WTC11 (cell line): ENCODE measurements at regions not wholly inside any gene's neighbourhood (a gene's known extent, or its start where the extent isn't known, plus 50 kb on each side); places are given as distances from the start of the nearest gene placed in this dataset.

ENCODE experiments used
- ATAC-seq: fragments of 200-7000 bp; cut with Tn5 transposase; 2 replicates; pipeline ENCODE4 v1.10.0; 2021; ENCODE audit warnings: mild to moderate bottlenecking, moderate library complexity
- CTCF ChIA-PET: fragments of 300-600 bp; sonication (Branson Sonifier 250); formaldehyde crosslinking; loops from one replicate; lab custom pipeline; 2021; ENCODE audit warnings: antibody characterized with exemption; lab: Charles Lee
- POLR2A ChIA-PET: fragments of 350-600 bp; sonication (Branson Sonifier 250); formaldehyde crosslinking; loops from one replicate; lab custom pipeline; 2021; ENCODE audit warnings: antibody characterized with exemption; lab: Charles Lee
- DNase-seq: peaks from one replicate; pipeline ENCODE4 v3.0.0; 2021; ENCODE audit warnings: low spot score
- H3K27ac Mint-ChIP-seq: 2 replicates; pipeline ENCODE4 v1.8.0; 2021; ENCODE audit warnings: mixed read lengths
- H3K27me3 Mint-ChIP-seq: 2 replicates; pipeline ENCODE4 v1.8.0; 2021; ENCODE audit warnings: low read depth, mild to moderate bottlenecking, moderate library complexity, mixed read lengths
- H3K36me3 Mint-ChIP-seq: 2 replicates; pipeline ENCODE4 v1.8.0; 2021; ENCODE audit warnings: mixed read lengths
- H3K4me1 Mint-ChIP-seq: 2 replicates; pipeline ENCODE4 v1.8.0; 2022; ENCODE audit warnings: mixed read lengths
- H3K4me3 Mint-ChIP-seq: 2 replicates; pipeline ENCODE4 v1.8.0; 2021; ENCODE audit warnings: mild to moderate bottlenecking, moderate library complexity, mixed read lengths
- H3K9me3 Mint-ChIP-seq: 2 replicates; pipeline ENCODE4 v1.8.0; 2021; ENCODE audit warnings: mixed read lengths
- AFF4 ChIP-seq: sonication (generic); formaldehyde crosslinking; IDR thresholded peaks from 2 replicates; pipeline ENCODE4 v1.8.1; 2023; ENCODE audit warnings: mild to moderate bottlenecking, missing genetic modification reagents, borderline replicate concordance
- AR ChIP-seq: fragments of 250-450 bp; sonication (Bioruptor Pico); IDR thresholded peaks from 2 replicates; pipeline ENCODE4 v1.9.0; 2021; ENCODE audit warnings: mild to moderate bottlenecking
- FOXJ3 ChIP-seq: sonication (generic); formaldehyde crosslinking; IDR thresholded peaks from 2 replicates; pipeline ENCODE4 v1.9.0; 2021; ENCODE audit warnings: missing genetic modification reagents, mild to moderate bottlenecking, borderline replicate concordance
- FOXP1 ChIP-seq: sonication (generic); formaldehyde crosslinking; IDR thresholded peaks from 2 replicates; pipeline ENCODE4 v1.8.0; 2022; ENCODE audit warnings: missing genetic modification reagents, mild to moderate bottlenecking, moderate library complexity, borderline replicate concordance
- FOXP4 ChIP-seq: sonication (generic); formaldehyde crosslinking; IDR thresholded peaks from 2 replicates; pipeline ENCODE4 v1.8.0; 2022; ENCODE audit warnings: mild to moderate bottlenecking, missing genetic modification reagents
- GRHL2 ChIP-seq: fragments of 250-450 bp; sonication (Bioruptor Pico); IDR thresholded peaks from 2 replicates; pipeline ENCODE4 v1.8.0; 2022; ENCODE audit warnings: mild to moderate bottlenecking, moderate library complexity; ENCODE audit not compliant: insufficient replicate concordance, severe bottlenecking
- HMGXB4 ChIP-seq: sonication (generic); formaldehyde crosslinking; IDR thresholded peaks from 2 replicates; pipeline ENCODE4 v1.8.1; 2023; ENCODE audit warnings: mild to moderate bottlenecking, moderate library complexity, missing genetic modification reagents
- KAT7 ChIP-seq: sonication (generic); formaldehyde crosslinking; IDR thresholded peaks from 2 replicates; pipeline ENCODE4 v1.8.1; 2023; ENCODE audit warnings: missing genetic modification reagents, mild to moderate bottlenecking, borderline replicate concordance
- NFATC4 ChIP-seq: fragments of 250-450 bp; sonication (Bioruptor Pico); IDR thresholded peaks from 2 replicates; pipeline ENCODE4 v1.9.0; 2021; ENCODE audit warnings: mild to moderate bottlenecking
- NR3C1 ChIP-seq: sonication (generic); formaldehyde crosslinking; conservative IDR thresholded peaks from 2 replicates; pipeline ENCODE4 v1.8.1; 2023; ENCODE audit warnings: low read depth, mild to moderate bottlenecking, missing genetic modification reagents
- PREB ChIP-seq: sonication (generic); formaldehyde crosslinking; IDR thresholded peaks from 2 replicates; pipeline ENCODE4 v1.8.1; 2022; ENCODE audit warnings: mild to moderate bottlenecking, missing genetic modification reagents, moderate library complexity, borderline replicate concordance
- TCF7 ChIP-seq: sonication (generic); formaldehyde crosslinking; IDR thresholded peaks from 2 replicates; pipeline ENCODE4 v1.8.0; 2022; ENCODE audit warnings: mild to moderate bottlenecking, low read depth, missing genetic modification reagents, moderate library complexity
- ZMAT4 ChIP-seq: fragments of 250-450 bp; sonication (Bioruptor Pico); IDR thresholded peaks from 2 replicates; pipeline ENCODE4 v1.9.0; 2021; ENCODE audit warnings: mild to moderate bottlenecking

GRCh38 chr2:180664507-180664906 lies 315.9 kb upstream of the UBE2E3 start:
- H3K9me3 Mint-ChIP-seq = 0 out of 2 replicates have a peak, but pooled peaks cover 3% of the 10 kb centered on the region
- TF ChIP-seq GRHL2 (CRISPR knock-in tag) = no peak
- TF ChIP-seq AR (CRISPR knock-in tag) = no peak
- no peak for TF ChIP-seq ZMAT4
- no peak for ATAC-seq
- DNase-seq = no peak
- CTCF ChIA-PET = no interaction called here
- POLR2A ChIA-PET = no interaction called here
- H3K27me3 Mint-ChIP-seq = no peaks in the 10 kb centered on the region
- H3K4me1 Mint-ChIP-seq = peaks cover 5% of the 10 kb centered on the region; the same call in 1 of the 2 replicates
- H3K4me3 Mint-ChIP-seq = no peak overlapping the region
- H3K27ac Mint-ChIP-seq = no peak overlapping the region
- no peaks in the 10 kb centered on the region for H3K36me3 Mint-ChIP-seq

GRCh38 chr2:180662941-180663471 lies 317.4 kb upstream of the UBE2E3 start:
- ATAC-seq (no peak), DNase-seq (no peak)
- Mint-ChIP-seq H3K9me3 (0 out of 2 replicates have a peak, but pooled peaks cover 3% of the 10 kb centered on the region), H3K4me1 (peaks cover 9% of the 10 kb centered on the region), H3K27ac (no peak overlapping the region), H3K27me3 (no peaks in the 10 kb centered on the region), H3K4me3 (no peak overlapping the region), H3K36me3 (no peaks in the 10 kb centered on the region)
- TF ChIP-seq FOXP4 = no peak
- TF ChIP-seq PREB (CRISPR knock-in tag) = no peak
- TF ChIP-seq AFF4 (CRISPR knock-in tag) = no peak
- TF ChIP-seq FOXJ3 = no peak
- no peak for TF ChIP-seq HMGXB4
- no peak for TF ChIP-seq NFATC4
- TF ChIP-seq NR3C1 (CRISPR knock-in tag) = no peak
- no peak for TF ChIP-seq FOXP1 (CRISPR knock-in tag)
- TF ChIP-seq TCF7 (CRISPR knock-in tag) = no peak
- TF ChIP-seq KAT7 (CRISPR knock-in tag) = no peak
- TF ChIP-seq ZMAT4 = no peak
- ChIA-PET CTCF (no interaction called here), POLR2A (no interaction called here)
